GM20000 (cell line): ENCODE measurements at regions not wholly inside any gene's neighbourhood (a gene's known extent, or its start where the extent isn't known, plus 50 kb on each side); places are given as distances from the start of the nearest gene placed in this dataset.

ENCODE experiments used
- DNase-seq: peaks from one replicate; pipeline ENCODE4 v3.0.0; 2012; ENCODE audit warnings: low spot score
- CTCF ChIP-seq: IDR thresholded peaks from 2 replicates; pipeline ENCODE4 v1.5.1; 2012; ENCODE audit warnings: mild to moderate bottlenecking, control low read depth; ENCODE audit errors: extremely low read depth, missing control alignments

- no peak for TF ChIP-seq CTCF
- no peak for DNase-seq
These were observed 86.2 kb upstream of the HS6ST1 start for GRCh38 chr2:128404709-128405466.

- TF ChIP-seq CTCF = no peak
- no peak for DNase-seq
These were observed 86.8 kb upstream of the HS6ST1 start for GRCh38 chr2:128405467-128405900.

DNA sequence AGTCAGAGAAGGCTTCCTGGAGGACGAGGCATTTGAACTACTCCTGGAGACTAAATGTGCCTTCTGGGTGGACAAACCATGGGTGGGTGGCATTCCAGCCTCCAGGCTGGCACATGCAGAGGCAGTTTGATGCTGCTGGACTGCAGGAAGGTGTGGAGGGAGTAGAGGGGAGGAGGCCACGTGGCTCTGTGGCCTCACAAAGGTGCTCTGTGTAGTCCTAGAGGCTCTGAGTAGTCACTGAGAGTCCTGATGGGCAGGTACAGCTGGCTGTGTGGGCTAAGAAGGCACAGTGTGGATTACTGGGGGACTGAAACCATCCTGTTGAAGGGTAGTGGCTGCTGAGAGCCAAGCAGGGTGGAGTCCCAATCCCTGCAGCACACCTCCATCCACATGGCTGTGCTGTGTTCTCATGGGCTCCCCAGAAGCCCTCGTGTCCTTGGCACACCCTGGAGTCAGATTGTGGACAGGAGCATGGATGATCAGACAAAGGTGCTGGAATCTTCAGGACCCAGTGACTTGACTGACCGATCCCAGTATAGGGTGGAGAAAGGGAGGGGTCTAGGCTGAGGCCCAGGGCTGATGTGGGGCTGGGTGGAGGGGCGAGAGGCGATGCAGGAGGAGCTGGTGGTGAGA is 87.4 kb upstream of the HS6ST1 start:
- no peak for DNase-seq
- no peak for TF ChIP-seq CTCF

DNA sequence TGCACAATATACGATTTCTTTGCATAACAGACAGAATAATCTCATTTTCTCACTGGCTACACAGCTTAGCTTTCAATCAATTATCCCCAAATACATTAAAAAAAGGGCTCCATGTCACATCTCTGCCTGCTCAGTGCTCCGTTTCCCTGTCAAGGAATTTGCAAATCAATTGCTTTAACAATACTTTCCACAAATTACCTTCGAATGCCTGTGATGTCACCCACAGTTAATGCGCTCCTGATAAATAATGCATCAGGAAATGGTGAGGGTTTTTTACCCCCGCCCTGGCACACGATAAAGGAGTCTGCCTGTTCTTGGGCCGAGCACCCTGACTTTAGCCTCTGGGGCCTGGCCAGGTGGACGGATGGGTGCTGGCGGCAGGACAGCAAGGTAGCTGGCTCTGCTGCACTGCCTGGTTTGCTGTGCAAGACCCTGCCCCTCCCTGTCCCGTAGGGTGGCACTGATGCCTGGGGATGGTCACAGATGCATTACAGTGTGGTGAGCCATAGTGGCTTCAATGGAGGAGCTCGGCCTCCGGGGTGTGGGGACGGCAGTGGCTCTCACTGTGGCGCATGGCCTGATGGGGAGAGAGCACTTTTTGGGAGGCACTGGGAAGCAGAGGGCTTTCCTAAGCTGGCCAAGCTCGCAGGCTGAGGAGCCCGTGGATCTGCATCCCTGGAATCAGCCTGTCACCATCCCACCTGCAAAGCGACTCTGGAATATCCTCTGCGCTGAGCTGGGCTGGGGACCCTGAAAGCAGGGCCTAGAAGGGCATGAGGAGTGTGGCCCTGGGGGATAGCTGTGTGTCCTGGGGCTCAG is 88.3 kb upstream of the HS6ST1 start:
- no peak for TF ChIP-seq CTCF

GRCh38 chr2:128408349-128409305 is 90.0 kb upstream of the HS6ST1 start:
- no peak for TF ChIP-seq CTCF
- DNase-seq = no peak

More for the DNA sequence above, 88.3 kb upstream of the HS6ST1 start:
- no peak for DNase-seq

GRCh38 chr2:128409326-128410034 is 90.8 kb upstream of the HS6ST1 start:
- no peak for DNase-seq
- TF ChIP-seq CTCF = no peak
